PC-9 (cell line): ENCODE measurements at regions not wholly inside any gene's neighbourhood (a gene's known extent, or its start where the extent isn't known, plus 50 kb on each side); places are given as distances from the start of the nearest gene placed in this dataset.

ENCODE experiments used
- CTCF ChIP-seq: fragments of 200-600 bp; sonication (generic); conservative IDR thresholded peaks from 2 replicates; pipeline ENCODE4 v1.6.1; 2017; ENCODE audit warnings: mixed run types, antibody characterized with exemption, mild to moderate bottlenecking, moderate library complexity
- EZH2 ChIP-seq: fragments of 200-600 bp; sonication (generic); IDR thresholded peaks from 2 replicates; pipeline ENCODE4 v1.8.0; 2017; ENCODE audit warnings: antibody characterized with exemption, low read depth

- TF ChIP-seq CTCF (no peak), EZH2 (no peak)
These were observed 109.0 kb downstream of the TFAP2A start for GRCh38 chr6:10305790-10306415.
